CD4-positive, alpha-beta T cell (primary cell): ENCODE measurements at regions not wholly inside any gene's neighbourhood (a gene's known extent, or its start where the extent isn't known, plus 50 kb on each side); places are given as distances from the start of the nearest gene placed in this dataset.

Source experiments
- ATAC-seq: fragments of 200-7000 bp; cut with Tn5 transposase; one replicate; pipeline ENCODE4 v1.10.0; 2022; ENCODE audit warnings: mild to moderate bottlenecking; ENCODE audit not compliant: poor library complexity
- CTCF ChIA-PET: fragments of 350-600 bp; sonication (Branson Sonifier 250); formaldehyde crosslinking; loops from one replicate; lab custom pipeline; 2021; ENCODE audit warnings: antibody characterized with exemption, inconsistent platforms; lab: Charles Lee
- POLR2A ChIA-PET: fragments of 350-600 bp; sonication (Branson Sonifier 250); formaldehyde crosslinking; loops from one replicate; lab custom pipeline; 2021; ENCODE audit warnings: antibody characterized with exemption, inconsistent platforms; lab: Charles Lee
- DNase-seq, 14 experiments: peaks; one replicate each; pipeline ENCODE4 v3.0.0-alpha.2; 2013 to 2020; ENCODE audit warnings: mixed read lengths in 2 of 14
- H3K27ac ChIP-seq, 2 donors: one replicate each; pipeline versions ENCODE4 v1.5.1 to v1.7.0; 2013; ENCODE audit warnings: low read length in 2 of 2, low read depth in 1 of 2, mild to moderate bottlenecking in 1 of 2
- H3K27me3 ChIP-seq, 2 experiments: 1 replicate in 1 of 2; 2 replicates in 1 of 2; pipeline versions ENCODE4 v1.6.1 to v1.7.0; 2013; ENCODE audit warnings: low read length in 2 of 2, control low read depth in 1 of 2, mild to moderate bottlenecking in 1 of 2, moderate library complexity in 1 of 2; ENCODE audit not compliant: insufficient read depth in 2 of 2, control insufficient read depth in 1 of 2
- H3K36me3 ChIP-seq: one replicate; pipeline ENCODE4 v1.6.1; 2013; ENCODE audit warnings: low read length, control low read depth; ENCODE audit not compliant: insufficient read depth
- H3K4me1 ChIP-seq: one replicate; pipeline ENCODE4 v1.6.1; 2013; ENCODE audit warnings: low read length, control low read depth; ENCODE audit not compliant: insufficient read depth
- H3K4me3 ChIP-seq: one replicate; pipeline ENCODE4 v1.5.1; 2013; ENCODE audit warnings: mild to moderate bottlenecking, low read length, moderate library complexity
- H3K9me3 ChIP-seq, 2 experiments: 1 replicate in 1 of 2; 2 replicates in 1 of 2; pipeline versions ENCODE4 v1.6.1 to v1.7.0; 2013; ENCODE audit warnings: low read length in 2 of 2, mild to moderate bottlenecking in 2 of 2, control low read depth in 1 of 2, moderate library complexity in 1 of 2; ENCODE audit not compliant: control insufficient read depth in 1 of 2, insufficient read depth in 1 of 2
- H3K27ac Mint-ChIP-seq: one replicate; pipeline ENCODE4 v1.8.0; 2020; ENCODE audit warnings: mixed read lengths
- H3K27me3 Mint-ChIP-seq: one replicate; pipeline ENCODE4 v1.8.0; 2021; ENCODE audit warnings: mixed read lengths
- H3K36me3 Mint-ChIP-seq: one replicate; pipeline ENCODE4 v1.8.0; 2021; ENCODE audit warnings: low read depth, mixed read lengths
- H3K4me1 Mint-ChIP-seq: one replicate; pipeline ENCODE4 v1.8.0; 2021; ENCODE audit warnings: low read depth, mixed read lengths
- H3K4me3 Mint-ChIP-seq: one replicate; pipeline ENCODE4 v1.8.0; 2020; ENCODE audit warnings: mild to moderate bottlenecking, mixed read lengths
- H3K9me3 Mint-ChIP-seq: one replicate; pipeline ENCODE4 v1.8.0; 2020; ENCODE audit warnings: mixed read lengths
- intact Hi-C, 2 experiments: fragments of 100-400 bp; cut with DNase I in 1 of 2; cut with micrococcal nuclease in 1 of 2; formaldehyde crosslinking; loops; one replicate each; pipeline versions ENCODE4 v1.15.1 to v1.9.0; 2023 to 2025; cut with DNase I, micrococcal nuclease
- TF ChIP-seq, protein P1 (sequence below): fragments of 200-600 bp; IDR thresholded peaks from one replicate; pipeline ENCODE4 v1.8.0; 2022; ENCODE audit warnings: antibody characterized with exemption, mild to moderate bottlenecking

DNA sequence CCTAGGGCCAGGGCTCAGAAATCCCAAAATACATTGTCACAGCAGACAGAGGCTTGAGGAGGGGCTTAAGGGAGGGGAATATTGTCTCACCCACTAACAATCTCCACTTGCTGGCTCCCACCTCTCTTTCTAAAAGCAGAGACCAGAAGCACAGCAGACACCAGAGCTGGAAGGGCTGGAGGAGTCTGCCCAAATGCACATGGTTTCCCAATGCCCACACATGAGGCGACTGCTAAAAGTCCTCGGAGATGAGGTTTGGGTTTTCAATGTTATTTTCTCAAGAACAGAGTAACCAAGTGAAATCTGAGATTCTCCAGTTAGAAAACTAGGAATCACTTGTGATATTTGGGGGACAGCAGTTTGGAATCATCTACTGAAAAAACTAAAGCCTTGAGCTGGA is 325.6 kb upstream of the JARID2 start:
- CTCF ChIA-PET, result no interaction called here
- H3K36me3 ChIP-seq, result no peaks in the 10 kb centered on the region
- TF ChIP-seq, protein P1, sequence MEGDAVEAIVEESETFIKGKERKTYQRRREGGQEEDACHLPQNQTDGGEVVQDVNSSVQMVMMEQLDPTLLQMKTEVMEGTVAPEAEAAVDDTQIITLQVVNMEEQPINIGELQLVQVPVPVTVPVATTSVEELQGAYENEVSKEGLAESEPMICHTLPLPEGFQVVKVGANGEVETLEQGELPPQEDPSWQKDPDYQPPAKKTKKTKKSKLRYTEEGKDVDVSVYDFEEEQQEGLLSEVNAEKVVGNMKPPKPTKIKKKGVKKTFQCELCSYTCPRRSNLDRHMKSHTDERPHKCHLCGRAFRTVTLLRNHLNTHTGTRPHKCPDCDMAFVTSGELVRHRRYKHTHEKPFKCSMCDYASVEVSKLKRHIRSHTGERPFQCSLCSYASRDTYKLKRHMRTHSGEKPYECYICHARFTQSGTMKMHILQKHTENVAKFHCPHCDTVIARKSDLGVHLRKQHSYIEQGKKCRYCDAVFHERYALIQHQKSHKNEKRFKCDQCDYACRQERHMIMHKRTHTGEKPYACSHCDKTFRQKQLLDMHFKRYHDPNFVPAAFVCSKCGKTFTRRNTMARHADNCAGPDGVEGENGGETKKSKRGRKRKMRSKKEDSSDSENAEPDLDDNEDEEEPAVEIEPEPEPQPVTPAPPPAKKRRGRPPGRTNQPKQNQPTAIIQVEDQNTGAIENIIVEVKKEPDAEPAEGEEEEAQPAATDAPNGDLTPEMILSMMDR, result no peak
- peaks cover 2% of the 10 kb centered on the region for H3K4me1 ChIP-seq
- H3K9me3 ChIP-seq, result no peaks in the 10 kb centered on the region
- no peak overlapping the region for H3K27ac ChIP-seq
- Mint-ChIP-seq H3K27ac (no peak overlapping the region), H3K36me3 (no peaks in the 10 kb centered on the region), H3K9me3 (no peaks in the 10 kb centered on the region), H3K4me3 (no peak overlapping the region), H3K4me1 (no peaks in the 10 kb centered on the region), H3K27me3 (no peaks in the 10 kb centered on the region)
- intact Hi-C loops, result no loop called here
- POLR2A ChIA-PET, result no interaction called here
- ATAC-seq, result no peak
- no peak for DNase-seq
- H3K27me3 ChIP-seq, result no peaks in the 10 kb centered on the region
- H3K4me3 ChIP-seq, result no peak overlapping the region

DNA sequence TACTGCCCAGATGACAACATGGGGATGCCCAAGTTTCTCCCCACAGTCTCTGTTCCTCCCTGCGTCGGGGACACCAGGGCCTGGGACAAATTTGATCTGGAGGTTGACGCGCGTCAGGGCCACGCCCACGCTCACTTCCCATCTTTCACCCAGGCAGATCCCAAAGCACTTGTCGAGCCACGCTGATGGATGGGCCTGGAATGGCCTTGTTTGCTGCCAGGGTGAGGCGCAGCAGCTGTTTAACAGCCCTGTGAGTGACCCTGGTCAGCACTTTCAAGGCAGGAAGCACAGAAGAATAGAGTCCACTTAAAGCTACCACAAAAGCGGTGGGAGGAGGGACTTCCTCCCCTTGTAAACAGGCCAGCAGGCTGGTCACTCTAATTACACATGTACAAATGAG is 324.7 kb upstream of the JARID2 start:
- ATAC-seq, result no peak
- DNase-seq, result peak in 3 of 14 experiments; percentile 13 to 70 (median 63)
- CTCF ChIA-PET, result no interaction called here
- H3K27ac ChIP-seq, result peak overlapping the region in 1 of 2 donors; percentile 64
- Mint-ChIP-seq H3K27ac (no peak overlapping the region), H3K36me3 (no peaks in the 10 kb centered on the region), H3K4me3 (no peak overlapping the region), H3K27me3 (no peaks in the 10 kb centered on the region), H3K4me1 (no peaks in the 10 kb centered on the region), H3K9me3 (no peaks in the 10 kb centered on the region)
- TF ChIP-seq, protein P1, result no peak
- no peak overlapping the region for H3K4me3 ChIP-seq
- POLR2A ChIA-PET, result no interaction called here
- no peaks in the 10 kb centered on the region for H3K27me3 ChIP-seq
- H3K4me1 ChIP-seq, result peaks cover 2% of the 10 kb centered on the region
- H3K36me3 ChIP-seq, result no peaks in the 10 kb centered on the region
- H3K9me3 ChIP-seq, result no peaks in the 10 kb centered on the region
- intact Hi-C loops, result no loop called here

DNA sequence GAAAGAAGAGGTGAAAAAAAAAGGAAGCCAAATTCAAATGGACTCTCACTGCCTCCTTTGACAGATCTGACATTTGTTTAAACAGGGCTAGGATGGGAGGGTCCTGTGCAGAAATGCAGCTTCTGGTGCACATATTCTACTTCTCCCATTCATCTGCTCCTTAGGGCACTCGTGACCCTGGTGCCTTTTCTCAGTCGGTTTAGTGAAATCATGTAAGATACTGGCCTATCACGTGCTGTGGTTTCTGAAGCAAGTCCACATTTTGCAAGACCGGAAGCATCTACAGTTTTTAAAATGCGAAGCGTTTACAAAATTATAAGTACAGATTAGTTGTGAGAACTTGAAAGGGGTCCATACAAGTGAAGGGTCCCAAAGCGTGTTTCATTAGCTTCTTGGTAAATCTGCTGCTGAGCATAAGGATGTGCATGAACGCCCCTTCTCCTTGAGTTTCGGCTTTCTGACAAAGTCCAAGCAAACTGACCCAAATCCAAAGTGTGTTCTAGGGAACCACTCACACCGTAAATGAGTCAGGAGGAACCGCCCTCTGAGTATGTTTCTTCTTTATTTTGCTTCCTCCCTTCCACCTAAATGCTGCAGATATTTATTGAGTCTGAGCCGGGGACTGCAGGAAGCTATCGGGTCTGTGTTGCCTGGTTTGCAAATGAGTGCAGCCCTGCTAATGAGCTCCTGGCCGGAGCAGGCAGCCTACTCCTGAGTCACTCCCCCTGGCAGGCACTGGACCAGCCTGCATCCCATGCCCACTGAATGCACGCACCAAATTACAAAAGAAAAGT is 323.8 kb upstream of the JARID2 start:
- H3K27me3 ChIP-seq, result no peaks in the 10 kb centered on the region
- TF ChIP-seq, protein P1, result no peak
- no peaks in the 10 kb centered on the region for H3K9me3 Mint-ChIP-seq
- H3K36me3 ChIP-seq, result no peaks in the 10 kb centered on the region
- intact Hi-C loops, result no loop called here
- H3K27me3 Mint-ChIP-seq, result no peaks in the 10 kb centered on the region
- ATAC-seq (no peak), DNase-seq (peak in 3 of 14 experiments; percentile 15 to 65 (median 57))
- H3K4me3 ChIP-seq, result no peak overlapping the region
- peak overlapping the region in 1 of 2 donors; percentile 64 for H3K27ac ChIP-seq
- H3K4me1 Mint-ChIP-seq, result no peaks in the 10 kb centered on the region
- no peaks in the 10 kb centered on the region for H3K9me3 ChIP-seq
- no peak overlapping the region for H3K27ac Mint-ChIP-seq
- H3K36me3 Mint-ChIP-seq, result no peaks in the 10 kb centered on the region
- H3K4me3 Mint-ChIP-seq, result no peak overlapping the region
- ChIA-PET CTCF (no interaction called here), POLR2A (no interaction called here)
- peaks cover 2% of the 10 kb centered on the region for H3K4me1 ChIP-seq
